ENCODE measurements at regions not wholly inside any gene's neighbourhood (a gene's known extent, or its start where the extent isn't known, plus 50 kb on each side); places are given as distances from the start of the nearest gene placed in this dataset.

DNA sequence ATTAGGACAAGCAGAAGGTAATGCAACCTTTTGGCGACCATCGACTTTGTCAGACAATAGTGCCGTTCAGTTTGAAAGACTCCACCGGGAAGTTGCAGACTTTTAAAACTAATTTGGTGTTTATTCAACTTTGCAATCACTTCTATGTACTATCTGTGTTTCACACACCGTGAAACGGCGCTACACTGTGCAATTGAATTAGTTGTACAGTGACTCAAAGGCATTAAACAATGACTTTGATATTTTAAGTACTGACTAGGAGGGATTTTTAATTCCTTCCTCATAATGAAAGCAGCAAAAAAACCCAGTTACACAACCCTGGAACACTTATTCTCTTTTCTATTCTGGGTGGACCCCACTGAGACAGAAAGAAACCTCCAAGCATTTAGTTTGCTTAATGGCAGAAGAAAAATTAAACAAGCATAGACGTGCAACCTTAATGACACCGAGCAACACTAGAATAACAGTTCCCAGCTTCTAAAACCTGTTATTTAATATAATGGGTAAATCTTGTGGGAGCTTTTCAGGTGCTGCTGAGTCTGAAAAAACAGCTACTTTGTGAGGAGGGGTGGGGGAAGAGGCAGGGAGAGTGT is 176.8 kb downstream of the LMO4 start:
- TF ChIP-seq, protein P1, sequence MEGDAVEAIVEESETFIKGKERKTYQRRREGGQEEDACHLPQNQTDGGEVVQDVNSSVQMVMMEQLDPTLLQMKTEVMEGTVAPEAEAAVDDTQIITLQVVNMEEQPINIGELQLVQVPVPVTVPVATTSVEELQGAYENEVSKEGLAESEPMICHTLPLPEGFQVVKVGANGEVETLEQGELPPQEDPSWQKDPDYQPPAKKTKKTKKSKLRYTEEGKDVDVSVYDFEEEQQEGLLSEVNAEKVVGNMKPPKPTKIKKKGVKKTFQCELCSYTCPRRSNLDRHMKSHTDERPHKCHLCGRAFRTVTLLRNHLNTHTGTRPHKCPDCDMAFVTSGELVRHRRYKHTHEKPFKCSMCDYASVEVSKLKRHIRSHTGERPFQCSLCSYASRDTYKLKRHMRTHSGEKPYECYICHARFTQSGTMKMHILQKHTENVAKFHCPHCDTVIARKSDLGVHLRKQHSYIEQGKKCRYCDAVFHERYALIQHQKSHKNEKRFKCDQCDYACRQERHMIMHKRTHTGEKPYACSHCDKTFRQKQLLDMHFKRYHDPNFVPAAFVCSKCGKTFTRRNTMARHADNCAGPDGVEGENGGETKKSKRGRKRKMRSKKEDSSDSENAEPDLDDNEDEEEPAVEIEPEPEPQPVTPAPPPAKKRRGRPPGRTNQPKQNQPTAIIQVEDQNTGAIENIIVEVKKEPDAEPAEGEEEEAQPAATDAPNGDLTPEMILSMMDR (IDR thresholded peaks at IDR 0.05; ENCODE audit: insufficient read depth, low read depth, low read length), result no peak
- DNase-seq (ENCODE audit: low read depth), result no peak
- no peak overlapping the region for H3K4me3 ChIP-seq (ENCODE audit: low read depth, low read length)

- TF ChIP-seq, protein P1 (IDR thresholded peaks at IDR 0.05; ENCODE audit: insufficient read depth, low read depth, low read length), result no peak
- DNase-seq (ENCODE audit: low read depth), result no peak
- H3K4me3 ChIP-seq (ENCODE audit: low read depth, low read length), result no peak overlapping the region
Measured at GRCh38 chr1:87506147-87506546, 177.5 kb downstream of the LMO4 start.

GRCh38 chr1:87508247-87508787 is 179.6 kb downstream of the LMO4 start:
- TF ChIP-seq, protein P1 (IDR thresholded peaks at IDR 0.05; ENCODE audit: insufficient read depth, low read depth, low read length), result no peak
- DNase-seq (ENCODE audit: low read depth), result no peak
- no peak overlapping the region for H3K4me3 ChIP-seq (ENCODE audit: low read depth, low read length)

DNA sequence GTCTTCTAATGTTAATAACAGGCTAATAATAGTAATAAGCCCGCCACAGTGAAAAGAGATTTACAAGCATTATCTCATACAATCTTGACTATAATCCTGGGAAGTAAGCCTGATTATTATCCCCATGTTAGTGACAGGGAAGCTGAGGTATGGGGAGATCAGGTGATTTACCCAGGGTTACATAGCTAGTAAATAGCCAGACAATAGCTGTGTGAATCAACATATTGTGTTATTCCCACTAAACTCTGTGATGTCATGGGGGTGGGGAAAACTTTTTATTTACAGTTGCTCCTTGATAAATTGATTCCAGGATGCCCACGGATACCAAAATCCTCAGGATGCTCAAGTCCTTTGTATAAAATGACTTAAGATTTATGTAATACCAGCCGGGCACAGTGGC is 181.9 kb downstream of the LMO4 start:
- DNase-seq (ENCODE audit: low read depth), result no peak
- TF ChIP-seq, protein P1 (IDR thresholded peaks at IDR 0.05; ENCODE audit: insufficient read depth, low read depth, low read length), result no peak
- H3K4me3 ChIP-seq (ENCODE audit: low read depth, low read length), result no peak overlapping the region

GRCh38 chr1:87511449-87511848 is 182.8 kb downstream of the LMO4 start:
- TF ChIP-seq, protein P1 (IDR thresholded peaks at IDR 0.05; ENCODE audit: insufficient read depth, low read depth, low read length), result no peak
- H3K4me3 ChIP-seq (ENCODE audit: low read depth, low read length), result no peak overlapping the region
- DNase-seq (ENCODE audit: low read depth), result no peak

DNA sequence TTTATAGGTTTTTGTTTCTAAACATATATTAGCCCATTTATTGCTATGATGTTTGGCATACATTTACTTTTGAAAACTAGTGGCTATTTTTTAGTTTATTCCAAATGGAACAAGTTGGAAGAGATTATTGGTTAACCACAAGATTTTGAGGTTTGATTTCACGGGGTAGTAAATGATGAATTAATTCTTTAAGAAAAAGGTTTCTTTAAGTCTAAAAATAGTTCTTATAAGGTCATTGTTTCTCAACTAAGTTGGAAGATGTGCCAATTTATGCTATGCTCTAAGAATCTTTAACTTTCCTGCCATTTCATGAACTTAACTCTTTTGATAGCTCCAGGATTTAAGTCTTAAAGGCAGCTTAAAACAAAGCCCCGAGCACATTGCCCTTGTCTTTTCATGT is 183.8 kb downstream of the LMO4 start:
- DNase-seq (ENCODE audit: low read depth), result no peak
- TF ChIP-seq, protein P1 (IDR thresholded peaks at IDR 0.05; ENCODE audit: insufficient read depth, low read depth, low read length), result no peak
- H3K4me3 ChIP-seq (ENCODE audit: low read depth, low read length), result no peak overlapping the region

DNA sequence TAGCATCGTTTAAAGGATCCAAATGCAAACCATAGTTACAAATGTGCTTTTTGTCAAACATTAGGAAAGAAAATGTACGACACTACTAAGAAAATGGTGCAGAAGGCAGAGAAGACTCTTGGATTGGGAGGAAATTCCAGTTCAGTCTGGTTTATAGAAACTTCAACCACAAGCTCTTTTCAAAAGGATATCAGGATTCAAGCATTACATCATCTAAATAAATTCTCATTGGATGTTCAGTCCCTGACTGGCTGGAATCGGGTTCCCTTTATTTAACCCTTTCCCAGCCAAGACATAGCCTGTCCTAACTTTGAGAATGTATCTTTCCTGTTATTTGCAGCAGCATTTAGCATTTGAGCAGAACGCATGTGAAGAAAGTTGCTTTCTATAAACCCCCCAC is 184.6 kb downstream of the LMO4 start:
- peak; percentile 42 for DNase-seq (ENCODE audit: low read depth)
- TF ChIP-seq, protein P1 (IDR thresholded peaks at IDR 0.05; ENCODE audit: insufficient read depth, low read depth, low read length), result no peak
- no peak overlapping the region for H3K4me3 ChIP-seq (ENCODE audit: low read depth, low read length)
